SIG-M5 treated with dmso at 0.1 percent for 504 hours (cell line): ENCODE measurements at regions not wholly inside any gene's neighbourhood (a gene's known extent, or its start where the extent isn't known, plus 50 kb on each side); places are given as distances from the start of the nearest gene placed in this dataset.

Experiments used
- DNase-seq: peaks from one replicate; lab custom pipeline; 2025; ENCODE audit not compliant: unreplicated experiment; lab: John Stamatoyannopoulos, UW

- DNase-seq = no peak
These were observed 1619.6 kb upstream of the LRRTM3 start for GRCh38 chr10:65306201-65306600.

- DNase-seq = no peak
These were observed 1613.0 kb upstream of the LRRTM3 start for GRCh38 chr10:65312876-65313275.

- DNase-seq = no peak
These were observed 1612.4 kb upstream of the LRRTM3 start for GRCh38 chr10:65313406-65313805.

- no peak for DNase-seq
These were observed 1611.6 kb upstream of the LRRTM3 start for GRCh38 chr10:65314253-65314652.

GRCh38 chr10:65319493-65319892 lies 1606.3 kb upstream of the LRRTM3 start:
- no peak for DNase-seq

GRCh38 chr10:65320236-65321026 lies 1605.4 kb upstream of the LRRTM3 start:
- DNase-seq = no peak

GRCh38 chr10:65323802-65324201 lies 1602.0 kb upstream of the LRRTM3 start:
- DNase-seq = no peak

GRCh38 chr10:65325913-65326312 lies 1599.9 kb upstream of the LRRTM3 start:
- DNase-seq = no peak

GRCh38 chr10:65328486-65328885 lies 1597.3 kb upstream of the LRRTM3 start:
- DNase-seq = no peak

- no peak for DNase-seq
These were observed 1590.5 kb upstream of the LRRTM3 start for GRCh38 chr10:65335311-65335710.

- no peak for DNase-seq
These were observed 1585.5 kb upstream of the LRRTM3 start for GRCh38 chr10:65340340-65340739.

GRCh38 chr10:65341323-65341925 lies 1584.4 kb upstream of the LRRTM3 start:
- no peak for DNase-seq

- no peak for DNase-seq
These were observed 1583.6 kb upstream of the LRRTM3 start for GRCh38 chr10:65342245-65342644.

- no peak for DNase-seq
These were observed 1579.4 kb upstream of the LRRTM3 start for GRCh38 chr10:65346466-65346865.

- no peak for DNase-seq
These were observed 1577.2 kb upstream of the LRRTM3 start for GRCh38 chr10:65348637-65349036.

- DNase-seq = no peak
These were observed 1575.2 kb upstream of the LRRTM3 start for GRCh38 chr10:65350611-65351010.

GRCh38 chr10:65355141-65355680 lies 1570.6 kb upstream of the LRRTM3 start:
- no peak for DNase-seq

GRCh38 chr10:65358565-65358964 lies 1567.3 kb upstream of the LRRTM3 start:
- DNase-seq = peak; percentile 2

GRCh38 chr10:65360497-65360896 lies 1565.3 kb upstream of the LRRTM3 start:
- DNase-seq = no peak

GRCh38 chr10:65365878-65366277 lies 1560.0 kb upstream of the LRRTM3 start:
- DNase-seq = no peak

GRCh38 chr10:65367706-65368105 lies 1558.1 kb upstream of the LRRTM3 start:
- DNase-seq = no peak

- no peak for DNase-seq
These were observed 1550.3 kb upstream of the LRRTM3 start for GRCh38 chr10:65375528-65375927.
